ENCODE measurements at regions not wholly inside any gene's neighbourhood (a gene's known extent, or its start where the extent isn't known, plus 50 kb on each side); places are given as distances from the start of the nearest gene placed in this dataset.

DNA sequence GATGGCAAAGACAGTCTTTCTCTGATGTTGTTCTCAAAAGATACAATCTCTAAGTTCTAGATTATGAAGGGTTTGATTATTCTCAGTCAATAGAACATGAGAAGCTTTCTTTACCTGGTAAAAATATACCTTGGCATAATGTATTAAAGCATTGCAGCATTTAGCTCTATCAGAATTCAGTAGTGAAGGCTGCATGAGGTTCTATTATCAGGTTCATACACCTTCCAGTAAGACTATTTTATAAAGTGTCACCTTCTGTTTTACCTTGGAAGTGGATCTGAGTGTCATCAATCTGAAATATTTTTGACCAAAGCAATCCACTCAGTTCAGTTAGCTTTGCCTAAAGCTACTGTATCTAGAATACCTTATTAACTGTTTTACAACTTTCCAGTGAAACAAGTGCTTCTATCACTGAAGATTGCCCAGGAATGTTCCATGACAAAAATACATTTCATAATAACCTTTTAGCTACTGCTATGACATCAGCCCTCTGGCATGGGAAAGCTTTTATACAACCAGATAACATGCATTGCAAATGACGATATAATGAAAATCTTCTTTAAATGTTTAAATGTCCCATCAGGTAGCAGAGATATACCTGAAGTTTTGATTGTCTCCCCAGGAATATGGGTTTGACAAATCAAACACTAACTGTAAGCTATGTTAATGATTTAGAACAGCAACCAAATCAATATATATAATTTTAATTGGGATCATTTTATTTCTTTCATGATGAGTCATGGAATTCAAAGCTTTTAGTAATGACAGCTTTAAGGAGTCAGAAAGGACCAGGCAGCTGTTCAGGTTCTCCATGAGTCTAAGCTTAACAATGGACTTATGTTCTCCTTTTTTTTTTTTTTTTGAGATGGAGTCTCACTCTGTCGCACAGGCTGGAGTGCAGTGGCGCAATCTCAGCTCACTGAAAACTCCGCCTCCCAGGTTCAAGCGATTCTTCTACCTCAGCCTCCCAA, 72.2 kb downstream of the UFM1 start:
- Histone ChIP-seq H3K4me3 (ENCODE audit: low read depth, low read length) (no peak overlapping the region), H3K27me3 (ENCODE audit: control insufficient read depth, insufficient read depth, low read length) (no peaks in the 10 kb centered on the region), H3K36me3 (ENCODE audit: control insufficient read depth, insufficient read depth, low read length) (no peaks in the 10 kb centered on the region)
- TF ChIP-seq, protein P1, sequence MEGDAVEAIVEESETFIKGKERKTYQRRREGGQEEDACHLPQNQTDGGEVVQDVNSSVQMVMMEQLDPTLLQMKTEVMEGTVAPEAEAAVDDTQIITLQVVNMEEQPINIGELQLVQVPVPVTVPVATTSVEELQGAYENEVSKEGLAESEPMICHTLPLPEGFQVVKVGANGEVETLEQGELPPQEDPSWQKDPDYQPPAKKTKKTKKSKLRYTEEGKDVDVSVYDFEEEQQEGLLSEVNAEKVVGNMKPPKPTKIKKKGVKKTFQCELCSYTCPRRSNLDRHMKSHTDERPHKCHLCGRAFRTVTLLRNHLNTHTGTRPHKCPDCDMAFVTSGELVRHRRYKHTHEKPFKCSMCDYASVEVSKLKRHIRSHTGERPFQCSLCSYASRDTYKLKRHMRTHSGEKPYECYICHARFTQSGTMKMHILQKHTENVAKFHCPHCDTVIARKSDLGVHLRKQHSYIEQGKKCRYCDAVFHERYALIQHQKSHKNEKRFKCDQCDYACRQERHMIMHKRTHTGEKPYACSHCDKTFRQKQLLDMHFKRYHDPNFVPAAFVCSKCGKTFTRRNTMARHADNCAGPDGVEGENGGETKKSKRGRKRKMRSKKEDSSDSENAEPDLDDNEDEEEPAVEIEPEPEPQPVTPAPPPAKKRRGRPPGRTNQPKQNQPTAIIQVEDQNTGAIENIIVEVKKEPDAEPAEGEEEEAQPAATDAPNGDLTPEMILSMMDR (IDR thresholded peaks at IDR 0.05; ENCODE audit: insufficient read depth, low read depth, low read length), result no peak
- POLR2A ChIA-PET, result no interaction called here
- DNase-seq (ENCODE audit: low read depth), result no peak
- CTCF ChIA-PET, result no interaction called here

DNA sequence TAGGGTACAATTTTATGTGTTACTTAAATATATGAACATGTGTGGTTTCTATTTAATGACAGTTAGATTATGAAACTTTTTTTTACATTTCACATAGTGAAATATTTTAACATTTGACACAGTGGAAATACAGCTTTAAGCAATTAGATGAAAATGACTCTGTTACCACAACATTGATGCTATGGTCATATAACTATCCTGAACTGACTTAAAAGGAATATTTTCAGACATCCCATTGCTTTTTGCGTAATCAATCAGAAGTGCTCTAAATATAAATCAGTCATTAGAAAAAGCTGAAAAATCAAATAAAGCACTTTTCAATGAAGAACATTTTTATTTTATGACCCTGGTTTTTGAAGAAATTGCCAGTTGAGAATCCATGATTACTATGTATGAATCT, 80.3 kb downstream of the UFM1 start:
- POLR2A ChIA-PET, result no interaction called here
- CTCF ChIA-PET, result no interaction called here
- TF ChIP-seq, protein P1 (IDR thresholded peaks at IDR 0.05; ENCODE audit: insufficient read depth, low read depth, low read length), result no peak
- Histone ChIP-seq H3K27me3 (ENCODE audit: control insufficient read depth, insufficient read depth, low read length) (no peaks in the 10 kb centered on the region), H3K4me3 (ENCODE audit: low read depth, low read length) (no peak overlapping the region), H3K36me3 (ENCODE audit: control insufficient read depth, insufficient read depth, low read length) (no peaks in the 10 kb centered on the region)
- DNase-seq (ENCODE audit: low read depth), result no peak

DNA sequence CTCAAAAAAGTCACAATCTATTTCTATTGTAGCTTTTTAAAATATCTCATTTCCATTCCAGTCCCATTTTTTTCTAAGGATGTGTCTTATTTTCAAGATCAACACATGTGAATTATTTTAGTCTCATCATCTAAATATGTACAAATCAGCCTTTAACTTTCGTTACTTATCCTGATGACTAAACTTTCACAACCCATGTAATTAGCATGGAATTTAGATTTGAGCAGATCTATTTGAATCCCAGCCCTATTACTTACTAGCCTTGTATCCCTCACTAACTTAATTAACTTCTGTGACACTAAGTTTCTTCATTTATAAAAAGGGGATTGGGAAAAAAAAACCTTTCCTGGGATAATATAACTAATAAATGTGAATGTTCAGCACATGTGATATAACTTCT, 81.1 kb downstream of the UFM1 start:
- no peak overlapping the region for H3K4me3 ChIP-seq (ENCODE audit: low read depth, low read length)
- no peaks in the 10 kb centered on the region for H3K36me3 ChIP-seq (ENCODE audit: control insufficient read depth, insufficient read depth, low read length)
- CTCF ChIA-PET, result no interaction called here
- peak; percentile 20 for DNase-seq (ENCODE audit: low read depth)
- POLR2A ChIA-PET, result interaction anchor here (0.7 kb wide), 1 partner anchor 87 kb away, joined by 5 read pairs; no protein-coding TSS in a partner anchor
- H3K27me3 ChIP-seq (ENCODE audit: control insufficient read depth, insufficient read depth, low read length), result no peaks in the 10 kb centered on the region
- TF ChIP-seq, protein P1 (IDR thresholded peaks at IDR 0.05; ENCODE audit: insufficient read depth, low read depth, low read length), result no peak

DNA sequence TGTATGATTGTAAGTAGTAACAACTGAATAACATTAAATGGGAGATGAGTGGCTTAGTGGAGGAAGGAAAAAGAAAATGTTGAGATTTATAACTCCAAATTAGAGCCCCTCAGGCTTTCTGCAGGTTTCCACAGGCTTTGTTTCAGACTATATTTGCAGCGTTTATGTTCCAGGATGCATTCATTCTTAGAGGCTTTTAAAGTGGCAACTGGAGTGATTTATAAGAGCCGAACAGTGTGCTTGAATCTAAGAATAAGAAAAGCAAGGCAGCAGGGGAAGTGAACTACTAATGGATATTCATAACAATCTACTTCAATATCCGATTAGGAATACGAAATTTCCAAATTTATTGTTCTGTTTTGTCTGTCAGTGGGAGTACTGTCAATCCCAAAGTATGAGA, 91.0 kb downstream of the UFM1 start:
- DNase-seq (ENCODE audit: low read depth), result no peak
- no peaks in the 10 kb centered on the region for H3K36me3 ChIP-seq (ENCODE audit: control insufficient read depth, insufficient read depth, low read length)
- no peak overlapping the region for H3K4me3 ChIP-seq (ENCODE audit: low read depth, low read length)
- H3K27me3 ChIP-seq (ENCODE audit: control insufficient read depth, insufficient read depth, low read length), result no peaks in the 10 kb centered on the region; the same call in 1 of the 2 replicates
- POLR2A ChIA-PET, result no interaction called here
- CTCF ChIA-PET, result no interaction called here
- TF ChIP-seq, protein P1 (IDR thresholded peaks at IDR 0.05; ENCODE audit: insufficient read depth, low read depth, low read length), result no peak

DNA sequence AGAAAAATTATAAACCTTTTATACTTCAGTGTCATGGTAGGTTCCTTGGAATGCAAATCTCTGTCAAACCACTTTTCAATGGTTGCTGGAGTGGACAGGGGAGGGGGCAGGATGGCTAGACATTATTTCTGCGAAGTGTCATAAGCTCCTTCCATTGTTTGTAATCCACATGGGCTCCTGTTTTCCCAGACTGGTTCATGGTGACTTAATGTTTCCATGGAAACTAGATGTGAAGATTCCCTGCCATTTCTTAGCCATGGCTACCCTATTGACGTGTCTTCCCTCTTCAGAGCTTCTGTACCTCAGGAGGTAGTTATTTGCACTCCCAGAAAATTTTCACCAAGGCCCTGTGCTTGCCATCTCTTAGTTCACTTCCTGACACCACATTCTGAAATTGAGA, 95.3 kb downstream of the UFM1 start:
- TF ChIP-seq, protein P1 (IDR thresholded peaks at IDR 0.05; ENCODE audit: insufficient read depth, low read depth, low read length), result no peak
- POLR2A ChIA-PET, result interaction anchor here (0.6 kb wide), 1 partner anchor 418 kb away, joined by 5 read pairs; no protein-coding TSS in a partner anchor
- Histone ChIP-seq H3K27me3 (ENCODE audit: control insufficient read depth, insufficient read depth, low read length) (no peaks in the 10 kb centered on the region; the same call in 1 of the 2 replicates), H3K4me3 (ENCODE audit: low read depth, low read length) (no peak overlapping the region), H3K36me3 (ENCODE audit: control insufficient read depth, insufficient read depth, low read length) (no peaks in the 10 kb centered on the region)
- no peak for DNase-seq (ENCODE audit: low read depth)
- CTCF ChIA-PET, result interaction anchor here (0.6 kb wide), 1 partner anchor 1626 kb away, joined by 3 read pairs; the partner anchor contains the start of gene RFXAP

Data from BJ (cell line).